Upper lobe of right lung (tissue), 1 donor: ENCODE measurements at regions not wholly inside any gene's neighbourhood (a gene's known extent, or its start where the extent isn't known, plus 50 kb on each side); places are given as distances from the start of the nearest gene placed in this dataset.

Experiments used
- ATAC-seq: fragments of 200-7000 bp; cut with Tn5 transposase; one replicate; pipeline ENCODE4 v1.9.1; 2020; ENCODE audit warnings: mild to moderate bottlenecking, moderate library complexity
- DNase-seq: peaks from one replicate; pipeline ENCODE4 v3.0.0-alpha.2; 2020
- H3K27ac ChIP-seq: fragments of 200-600 bp; one replicate; pipeline ENCODE4 v1.8.0; 2022
- H3K27me3 ChIP-seq: fragments of 200-600 bp; one replicate; pipeline ENCODE4 v1.8.0; 2022; ENCODE audit warnings: mild to moderate bottlenecking
- H3K36me3 ChIP-seq: fragments of 200-600 bp; one replicate; pipeline ENCODE4 v1.8.0; 2022
- H3K4me1 ChIP-seq: fragments of 200-600 bp; one replicate; pipeline ENCODE4 v1.8.0; 2022
- H3K4me3 ChIP-seq: fragments of 200-600 bp; one replicate; pipeline ENCODE4 v1.8.0; 2022; ENCODE audit warnings: mild to moderate bottlenecking
- H3K9me3 ChIP-seq: fragments of 200-600 bp; one replicate; pipeline ENCODE4 v1.8.0; 2022
- intact Hi-C: fragments of 100-400 bp; cut with DNase I; formaldehyde crosslinking; loops from one replicate; pipeline ENCODE4 v1.11.0; 2022
- TF ChIP-seq, protein P1 (sequence below): fragments of 200-600 bp; IDR thresholded peaks from one replicate; pipeline ENCODE4 v1.8.0; 2022; ENCODE audit warnings: antibody characterized with exemption
- donor health status: DM: no; HTN: yes; CAD: no; lungs with severe emphysema.

DNA sequence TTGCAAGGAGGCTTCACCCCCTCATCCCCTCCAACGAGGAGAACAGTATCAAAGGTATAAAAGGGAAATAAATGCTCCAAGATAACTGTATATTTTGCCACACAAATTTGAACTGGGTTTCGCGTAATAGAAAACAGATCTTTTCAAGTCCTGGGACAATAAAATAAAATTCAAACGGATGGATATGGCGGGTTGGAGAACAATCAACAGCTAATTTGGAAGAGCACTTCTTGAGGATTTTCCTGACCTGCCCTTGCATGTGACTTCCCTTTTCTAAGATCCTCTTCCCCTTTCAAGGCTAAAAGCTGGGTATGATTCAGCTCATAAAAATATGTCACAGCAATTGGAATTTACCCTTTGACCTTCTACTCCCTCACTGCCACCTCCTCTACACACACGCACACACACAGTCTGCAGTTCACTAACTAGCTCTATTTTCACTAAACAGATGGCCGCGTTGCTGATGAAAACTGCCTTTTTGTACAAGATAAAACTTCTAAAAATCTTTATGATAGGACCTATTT is 386.9 kb downstream of the FIGN start:
- Histone ChIP-seq H3K36me3 (no peaks in the 10 kb centered on the region), H3K4me3 (peak overlapping the region; percentile 37), H3K9me3 (no peaks in the 10 kb centered on the region), H3K27ac (peak overlapping the region; percentile 55), H3K27me3 (no peaks in the 10 kb centered on the region), H3K4me1 (no peaks in the 10 kb centered on the region)
- peak; percentile 78 for ATAC-seq
- TF ChIP-seq, protein P1, sequence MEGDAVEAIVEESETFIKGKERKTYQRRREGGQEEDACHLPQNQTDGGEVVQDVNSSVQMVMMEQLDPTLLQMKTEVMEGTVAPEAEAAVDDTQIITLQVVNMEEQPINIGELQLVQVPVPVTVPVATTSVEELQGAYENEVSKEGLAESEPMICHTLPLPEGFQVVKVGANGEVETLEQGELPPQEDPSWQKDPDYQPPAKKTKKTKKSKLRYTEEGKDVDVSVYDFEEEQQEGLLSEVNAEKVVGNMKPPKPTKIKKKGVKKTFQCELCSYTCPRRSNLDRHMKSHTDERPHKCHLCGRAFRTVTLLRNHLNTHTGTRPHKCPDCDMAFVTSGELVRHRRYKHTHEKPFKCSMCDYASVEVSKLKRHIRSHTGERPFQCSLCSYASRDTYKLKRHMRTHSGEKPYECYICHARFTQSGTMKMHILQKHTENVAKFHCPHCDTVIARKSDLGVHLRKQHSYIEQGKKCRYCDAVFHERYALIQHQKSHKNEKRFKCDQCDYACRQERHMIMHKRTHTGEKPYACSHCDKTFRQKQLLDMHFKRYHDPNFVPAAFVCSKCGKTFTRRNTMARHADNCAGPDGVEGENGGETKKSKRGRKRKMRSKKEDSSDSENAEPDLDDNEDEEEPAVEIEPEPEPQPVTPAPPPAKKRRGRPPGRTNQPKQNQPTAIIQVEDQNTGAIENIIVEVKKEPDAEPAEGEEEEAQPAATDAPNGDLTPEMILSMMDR = no peak
- intact Hi-C loops = no loop called here
- DNase-seq = no peak

DNA sequence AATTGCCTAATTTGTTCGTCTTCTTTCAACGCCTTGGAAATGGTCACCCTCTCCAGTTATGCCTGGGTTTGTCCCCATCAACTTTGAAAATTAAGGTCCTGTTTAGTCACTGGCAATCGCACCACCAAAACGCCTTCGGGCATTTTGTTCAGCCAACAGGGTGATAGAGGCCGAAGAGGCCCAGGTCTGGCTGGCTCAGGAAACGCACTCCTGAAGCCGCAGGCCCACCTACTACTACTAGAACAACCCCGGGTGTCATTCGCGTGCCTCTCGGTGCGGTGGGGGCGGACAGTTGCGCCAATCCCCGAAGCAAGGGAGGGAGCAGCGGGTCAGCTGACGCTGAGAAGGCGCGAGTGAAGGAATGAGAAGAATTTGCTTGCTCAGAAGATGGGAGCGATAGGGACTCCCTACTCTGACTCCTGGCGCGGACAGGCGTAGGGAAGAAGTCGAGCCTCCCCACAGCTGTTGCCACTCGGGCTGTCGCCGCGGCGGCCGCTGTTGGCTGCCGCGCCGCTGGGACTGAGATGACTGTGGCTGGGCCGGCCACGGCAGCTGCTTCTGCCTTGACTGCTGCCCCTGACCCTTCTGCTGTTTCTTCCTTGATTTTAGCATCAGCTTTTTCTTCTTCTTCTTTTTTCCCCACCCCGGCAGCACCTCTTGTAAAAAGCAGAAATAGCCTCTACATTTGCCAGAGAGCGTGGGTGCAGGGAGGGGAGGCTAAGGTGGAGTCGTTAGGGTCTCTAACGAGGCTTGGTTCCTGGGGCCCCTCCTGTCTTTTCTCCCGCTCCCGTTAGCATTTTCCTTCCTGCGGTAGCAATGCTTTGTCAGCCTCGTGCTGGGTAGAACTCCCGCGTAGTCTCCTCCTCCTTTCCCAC is 387.6 kb downstream of the FIGN start:
- peak overlapping the region; percentile 55 for H3K27ac ChIP-seq
- peak; percentile 93 for ATAC-seq

DNA sequence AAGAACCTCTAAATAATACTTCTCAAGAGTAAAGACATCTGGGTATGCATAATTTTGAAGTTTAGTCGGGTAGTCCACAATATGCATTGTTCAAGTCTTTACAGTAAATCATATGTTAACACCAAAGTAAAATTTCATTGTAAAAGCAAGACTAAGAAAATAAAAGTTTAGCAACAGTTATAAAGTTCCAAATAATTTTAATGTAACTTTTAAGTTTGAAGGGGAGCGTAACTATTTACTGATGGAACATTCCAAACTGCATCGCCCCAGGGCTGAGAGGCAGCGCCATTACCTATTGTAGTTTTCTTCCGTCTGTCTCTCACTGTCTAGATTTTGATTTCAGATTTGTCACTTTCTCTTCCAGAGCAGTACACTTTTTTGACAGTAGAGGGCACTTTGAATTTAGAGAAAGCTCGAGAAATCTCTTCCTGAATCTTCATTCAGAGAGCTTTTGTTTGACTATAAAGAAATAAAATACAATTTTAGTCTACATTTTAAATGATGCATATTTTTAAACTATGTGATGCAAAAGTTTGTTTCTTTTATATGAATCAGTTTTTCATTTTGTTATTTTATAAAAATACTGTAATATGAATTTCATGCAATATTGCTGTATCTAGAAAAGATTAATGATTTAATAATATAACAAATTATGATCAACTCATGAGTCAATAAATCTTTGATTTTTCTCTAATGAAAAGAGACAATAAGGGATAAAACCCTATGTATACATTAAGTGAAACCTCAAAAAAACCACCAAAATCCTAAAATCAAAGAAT is 389.8 kb downstream of the FIGN start:
- TF ChIP-seq, protein P1 = peak; percentile 76
- ATAC-seq (peak; percentile 49), DNase-seq (no peak)
- Histone ChIP-seq H3K4me1 (no peaks in the 10 kb centered on the region), H3K4me3 (no peak overlapping the region), H3K36me3 (no peaks in the 10 kb centered on the region), H3K27ac (no peak overlapping the region), H3K27me3 (no peaks in the 10 kb centered on the region), H3K9me3 (no peaks in the 10 kb centered on the region)
- intact Hi-C loops = no loop called here

More for the DNA sequence above, 387.6 kb downstream of the FIGN start:
- H3K27me3 ChIP-seq = no peaks in the 10 kb centered on the region
- H3K9me3 ChIP-seq = no peaks in the 10 kb centered on the region
- no peaks in the 10 kb centered on the region for H3K4me1 ChIP-seq
- no peaks in the 10 kb centered on the region for H3K36me3 ChIP-seq
- TF ChIP-seq, protein P1 = no peak
- peak; percentile 80 for DNase-seq
- H3K4me3 ChIP-seq = peak overlapping the region; percentile 37
- intact Hi-C loops = no loop called here

DNA sequence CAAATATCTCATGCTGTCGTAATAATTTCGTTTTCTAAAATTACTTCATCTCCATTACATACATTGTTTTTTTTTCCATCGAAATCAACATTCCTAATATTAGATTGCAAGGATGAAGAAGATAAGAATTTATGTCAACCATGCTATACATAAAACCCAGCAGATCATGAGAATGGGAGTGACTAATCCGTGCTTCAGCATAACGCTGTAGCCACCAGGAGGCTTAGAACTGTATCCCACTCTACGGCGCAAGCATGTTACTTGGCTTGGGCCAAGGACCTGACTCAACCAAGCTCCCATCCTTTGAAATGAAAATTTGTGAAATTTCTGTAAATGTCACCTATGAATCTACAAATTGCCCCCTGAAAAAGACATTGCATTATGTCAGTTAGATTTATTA is 392.5 kb downstream of the FIGN start:
- no peaks in the 10 kb centered on the region for H3K36me3 ChIP-seq
- no peaks in the 10 kb centered on the region for H3K4me1 ChIP-seq
- H3K27ac ChIP-seq = no peak overlapping the region
- TF ChIP-seq, protein P1 = no peak
- ATAC-seq (no peak), DNase-seq (no peak)
- no peaks in the 10 kb centered on the region for H3K9me3 ChIP-seq
- intact Hi-C loops = no loop called here
- no peaks in the 10 kb centered on the region for H3K27me3 ChIP-seq
- H3K4me3 ChIP-seq = no peak overlapping the region

DNA sequence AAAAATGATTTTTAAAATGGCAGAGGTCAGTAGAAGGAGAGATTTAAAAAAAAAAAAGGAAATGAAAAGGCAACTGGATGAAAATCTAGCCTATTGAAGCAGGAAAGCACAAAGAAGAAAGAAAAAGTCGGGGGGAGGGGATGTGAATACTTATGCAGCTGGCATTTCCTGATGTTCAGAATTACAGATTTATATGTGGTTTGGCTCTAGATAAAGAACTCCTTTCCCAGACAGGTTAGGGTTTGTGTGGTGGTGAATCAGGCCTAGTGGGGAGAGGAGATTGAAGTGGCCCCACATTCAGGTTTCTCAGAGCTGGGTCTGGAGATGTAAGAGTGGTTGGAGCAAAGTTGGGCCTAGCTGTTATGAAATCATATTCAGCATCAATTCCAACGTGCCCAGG is 394.4 kb downstream of the FIGN start:
- Histone ChIP-seq H3K4me3 (no peak overlapping the region), H3K27me3 (no peaks in the 10 kb centered on the region), H3K27ac (no peak overlapping the region), H3K9me3 (no peaks in the 10 kb centered on the region), H3K36me3 (no peaks in the 10 kb centered on the region), H3K4me1 (no peaks in the 10 kb centered on the region)
- TF ChIP-seq, protein P1 = no peak
- ATAC-seq = no peak
- DNase-seq = no peak
- intact Hi-C loops = no loop called here
